Aorta (tissue), 5 donors: ENCODE measurements at regions not wholly inside any gene's neighbourhood (a gene's known extent, or its start where the extent isn't known, plus 50 kb on each side); places are given as distances from the start of the nearest gene placed in this dataset.
A peak's percentile ranks its signal among the peaks of the same experiment; 100 is the strongest.

ENCODE experiments used
- ATAC-seq: fragments of 200-7000 bp; cut with Tn5 transposase; one replicate; pipeline ENCODE4 v1.9.1; 2022; ENCODE audit warnings: moderate library complexity; ENCODE audit not compliant: low FRiP score
- DNase-seq, 2 donors: peaks; one replicate each; pipeline ENCODE4 v3.0.0-alpha.2; 2020
- H3K27ac ChIP-seq, 2 donors: one replicate each; pipeline ENCODE4 v1.5.1; 2013; ENCODE audit warnings: low read length in 2 of 2, mild to moderate bottlenecking in 2 of 2, moderate library complexity in 2 of 2, control low read depth in 1 of 2, inconsistent platforms in 1 of 2, low read depth in 1 of 2
- H3K27me3 ChIP-seq, 2 donors: one replicate each; pipeline ENCODE4 v1.6.1; 2013; ENCODE audit warnings: control low read depth in 1 of 2, low read length in 1 of 2, mild to moderate bottlenecking in 1 of 2, moderate library complexity in 1 of 2; ENCODE audit not compliant: insufficient read depth in 2 of 2, control insufficient read depth in 1 of 2
- H3K36me3 ChIP-seq, 2 donors: one replicate each; pipeline ENCODE4 v1.6.1; 2013; ENCODE audit warnings: control low read depth in 1 of 2, low read length in 1 of 2, mild to moderate bottlenecking in 1 of 2; ENCODE audit not compliant: insufficient read depth in 2 of 2, control insufficient read depth in 1 of 2
- H3K4me1 ChIP-seq, 2 donors: one replicate each; pipeline ENCODE4 v1.6.1; 2013; ENCODE audit warnings: low read length in 2 of 2, control low read depth in 1 of 2, mild to moderate bottlenecking in 1 of 2, moderate library complexity in 1 of 2; ENCODE audit not compliant: insufficient read depth in 2 of 2, control insufficient read depth in 1 of 2
- H3K4me3 ChIP-seq, 2 donors: one replicate each; pipeline ENCODE4 v1.5.1; 2013; ENCODE audit warnings: low read length in 2 of 2, control low read depth in 1 of 2, mild to moderate bottlenecking in 1 of 2
- H3K9me3 ChIP-seq: one replicate; pipeline ENCODE4 v1.6.1; 2013; ENCODE audit warnings: mild to moderate bottlenecking, low read length; ENCODE audit not compliant: control insufficient read depth
- WGBS, 2 donors: extraction: QIAGEN DNeasy Blood & Tissue Kit; methylation state at CpG; one replicate each; pipeline ENCODE4 v1.1.7; 2013; 5-methylcytosine and 5-hydroxymethylcytosine counted together
- intact Hi-C, 2 donors: fragments of 100-400 bp; cut with DNase I; formaldehyde crosslinking; loops; one replicate each; pipeline versions ENCODE4 v1.14.2 to v1.15.0; 2022
- donor health status: healthy with polysubstance abuse.
- donor health status: Bipolar disorder and iron deficiency.
- donor health status: DM: no; HTN: no; CAD: no.
- donor health status: DM: no; HTN: no; CAD: no.
- donor health status: DM: yes; HTN: yes; CAD: no.

DNA sequence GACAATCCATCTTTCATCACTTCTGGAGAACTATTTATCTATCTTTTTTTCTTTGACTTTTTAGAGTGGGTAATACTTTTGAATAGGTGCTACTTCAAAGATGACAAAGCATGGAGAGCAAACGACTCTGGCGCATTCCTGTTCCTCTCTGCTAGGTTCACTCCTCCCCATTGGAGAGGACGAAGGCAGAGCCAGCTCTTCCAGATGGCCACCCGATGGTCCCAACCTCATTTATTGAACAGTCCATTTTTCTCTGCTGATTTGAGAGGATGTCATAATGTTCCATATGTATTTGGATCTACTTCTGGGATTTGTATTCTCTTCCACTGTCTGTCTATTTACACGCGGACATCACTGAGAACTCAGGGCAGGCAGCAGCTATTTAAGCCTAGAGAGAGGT, 284.3 kb upstream of the CXCR4 start:
- Histone ChIP-seq H3K36me3 (no peaks in the 10 kb centered on the region), H3K27ac (no peak overlapping the region), H3K9me3 (no peaks in the 10 kb centered on the region), H3K4me3 (no peak overlapping the region), H3K27me3 (peaks cover 0 to 6% of the 10 kb centered on the region in 2 donors), H3K4me1 (no peaks in the 10 kb centered on the region)
- 75 to 79% methylated on average over 6 of the region's 6 CpGs for WGBS, 2 donors
- intact Hi-C loops, result no loop called here
- DNase-seq, result no peak
- no peak for ATAC-seq

DNA sequence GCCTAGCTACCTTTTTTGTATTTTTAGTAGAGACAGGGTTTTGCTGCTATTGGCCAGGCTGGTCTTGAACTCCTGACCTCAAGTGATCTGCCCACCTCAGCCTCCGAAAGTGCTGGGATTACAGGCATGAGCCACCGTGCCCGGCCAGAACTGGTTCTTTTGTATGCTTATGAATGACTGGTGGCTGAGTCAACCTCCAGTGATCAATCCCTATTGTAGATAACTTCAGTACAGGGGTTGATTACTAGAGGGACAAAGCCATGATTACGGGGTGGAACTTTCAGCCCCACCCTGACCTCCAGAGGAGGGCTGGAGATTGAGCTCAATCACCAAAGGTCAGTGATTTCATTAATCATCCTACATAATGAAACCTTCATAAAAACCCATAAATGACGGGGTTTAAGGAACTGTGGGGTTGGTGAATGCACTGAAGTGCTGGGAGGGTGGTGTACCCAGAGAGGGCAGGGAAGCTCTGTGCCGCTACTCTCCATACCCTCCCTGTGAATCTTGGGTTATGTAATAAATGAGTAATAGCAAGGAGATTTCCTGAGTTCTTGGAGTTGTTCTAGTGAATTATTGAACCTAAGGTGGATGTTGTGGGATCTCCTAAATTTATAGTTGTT, 281.8 kb upstream of the CXCR4 start:
- 84 to 88% methylated on average over 6 of the region's 6 CpGs for WGBS, 2 donors
- H3K9me3 ChIP-seq, result no peaks in the 10 kb centered on the region

DNA sequence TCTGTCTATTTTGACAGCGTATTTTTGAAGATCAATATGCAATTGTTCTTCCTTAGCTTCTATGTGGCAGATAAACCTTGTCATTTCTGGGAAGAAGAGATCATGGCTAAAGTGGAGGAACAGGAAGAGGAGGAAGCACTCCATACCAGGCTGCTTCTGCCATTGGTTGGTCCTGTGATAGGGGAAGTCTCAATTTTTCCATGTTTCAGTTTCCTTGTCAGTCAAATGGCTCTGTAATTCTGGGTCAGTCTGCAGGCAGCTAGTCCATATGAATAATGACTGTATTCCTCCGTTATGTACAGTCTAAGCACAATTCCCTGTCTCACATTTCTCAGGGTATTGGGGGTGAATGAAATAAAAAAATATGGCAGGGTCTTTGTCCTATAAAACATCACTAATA, 277.6 kb upstream of the CXCR4 start:
- no peaks in the 10 kb centered on the region for H3K36me3 ChIP-seq
- no peaks in the 10 kb centered on the region for H3K27me3 ChIP-seq
- no peak overlapping the region for H3K4me3 ChIP-seq
- DNase-seq, result no peak
- no peaks in the 10 kb centered on the region for H3K9me3 ChIP-seq
- H3K27ac ChIP-seq, result no peak overlapping the region
- intact Hi-C loops, result no loop called here
- 91 to 94% methylated on average over 2 of the region's 2 CpGs for WGBS, 2 donors
- no peaks in the 10 kb centered on the region for H3K4me1 ChIP-seq
- ATAC-seq, result no peak

More for the DNA sequence above, 281.8 kb upstream of the CXCR4 start:
- no peaks in the 10 kb centered on the region for H3K4me1 ChIP-seq
- intact Hi-C loops, result no loop called here
- H3K27ac ChIP-seq, result no peak overlapping the region
- H3K36me3 ChIP-seq, result no peaks in the 10 kb centered on the region
- peaks cover 0 to 6% of the 10 kb centered on the region in 2 donors for H3K27me3 ChIP-seq
- no peak overlapping the region for H3K4me3 ChIP-seq
- ATAC-seq (no peak), DNase-seq (no peak)

DNA sequence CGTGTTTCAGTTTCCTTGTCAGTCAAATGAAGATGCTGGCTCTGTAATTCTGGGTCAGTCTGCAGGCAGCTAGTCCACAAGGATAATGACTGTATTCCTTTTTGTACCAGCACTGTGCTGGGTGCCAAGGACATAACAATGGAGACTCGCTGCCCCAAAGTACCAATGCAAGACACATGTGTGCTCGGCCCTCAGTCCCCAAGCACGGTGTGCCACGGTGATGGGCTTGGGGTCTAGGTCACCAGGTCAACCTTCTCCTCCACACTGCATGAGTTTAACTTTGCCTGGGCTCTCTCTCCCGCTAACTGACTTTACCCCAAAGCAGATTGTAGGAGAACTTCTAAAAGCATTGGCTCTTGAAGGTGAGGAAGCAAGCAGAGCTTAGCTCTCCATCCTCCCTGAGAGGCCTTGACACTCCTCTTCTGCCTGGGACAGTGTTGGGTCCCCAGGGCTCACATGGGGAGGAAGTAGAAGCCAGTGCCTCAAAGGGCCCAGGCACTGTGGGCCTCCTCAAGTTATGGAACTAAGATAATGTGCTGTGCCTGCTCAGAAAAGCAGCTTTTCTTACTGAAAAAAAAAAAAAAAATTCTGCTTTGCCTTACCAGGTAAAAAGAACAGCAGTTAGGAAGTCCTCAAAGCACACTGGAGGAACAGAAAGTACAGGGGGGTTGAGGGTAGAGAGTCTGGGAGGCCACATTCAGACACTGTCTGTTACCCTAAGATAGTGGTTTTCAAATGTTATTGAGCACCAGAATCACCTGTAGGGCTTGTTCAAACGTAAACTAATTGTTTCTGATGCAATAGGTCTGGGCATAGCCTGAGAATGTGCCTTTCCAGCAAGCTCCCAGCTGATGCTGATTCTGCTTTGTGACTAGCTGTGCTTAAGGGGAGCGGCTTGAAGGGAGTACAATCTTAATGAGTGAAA, 276.4 kb upstream of the CXCR4 start:
- ATAC-seq, result no peak
- Histone ChIP-seq H3K27me3 (no peaks in the 10 kb centered on the region), H3K36me3 (no peaks in the 10 kb centered on the region), H3K4me1 (no peaks in the 10 kb centered on the region), H3K27ac (no peak overlapping the region), H3K4me3 (no peak overlapping the region), H3K9me3 (no peaks in the 10 kb centered on the region)
- intact Hi-C loops, result no loop called here
- DNase-seq, result no peak
- WGBS, 2 donors, result 88 to 89% methylated on average over 8 of the region's 8 CpGs

DNA sequence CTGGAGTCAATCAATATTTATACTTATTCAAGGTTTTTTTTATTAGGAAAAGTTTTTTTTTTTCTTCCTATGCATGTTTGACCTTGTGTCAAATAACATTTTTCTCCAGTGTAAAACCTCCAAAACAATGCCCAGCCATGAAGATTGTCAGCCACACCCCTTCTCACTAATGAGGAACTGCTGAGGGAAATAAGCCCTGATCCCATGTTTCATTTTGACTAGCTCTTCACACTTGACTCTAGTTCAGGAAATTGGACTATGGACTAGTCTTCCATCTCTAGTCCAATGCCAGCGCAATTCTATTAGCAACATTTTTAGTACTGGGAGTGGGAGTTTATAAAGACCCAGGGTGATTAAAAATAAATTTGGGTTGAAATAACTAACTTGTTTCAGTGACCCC, 275.6 kb upstream of the CXCR4 start:
- no peak for DNase-seq
- intact Hi-C loops, result no loop called here

DNA sequence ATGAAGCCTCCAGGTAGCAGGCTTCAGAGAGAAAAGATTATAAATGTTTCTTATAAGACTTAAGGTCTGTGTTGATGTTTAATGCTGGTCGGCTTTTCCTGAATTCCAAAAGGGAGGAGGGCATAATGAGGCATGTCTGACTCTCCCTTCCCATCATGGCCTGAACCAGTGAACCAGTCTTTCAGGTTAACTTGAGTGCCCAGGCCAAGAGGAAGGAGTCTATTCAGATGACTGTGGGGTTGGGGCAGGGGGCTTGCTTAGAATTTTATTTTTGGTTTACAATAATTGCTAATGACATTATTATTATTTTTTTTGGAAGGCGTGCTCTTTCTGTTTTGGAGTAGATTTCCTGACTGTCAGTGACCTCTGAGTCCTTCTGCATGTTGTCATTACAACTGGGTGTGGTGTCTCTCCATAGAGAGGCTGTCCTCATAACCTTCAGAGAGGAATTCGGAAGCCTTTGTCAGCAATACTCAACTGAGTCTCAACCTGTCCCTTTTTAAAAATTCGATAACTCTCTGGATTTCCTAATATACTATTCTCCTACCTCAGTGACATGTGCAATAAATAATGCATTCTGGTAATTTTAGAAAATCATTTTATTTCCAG, 275.1 kb upstream of the CXCR4 start:
- H3K36me3 ChIP-seq, result no peaks in the 10 kb centered on the region
- DNase-seq (no peak), ATAC-seq (no peak)
- no peak overlapping the region for H3K27ac ChIP-seq
- H3K4me1 ChIP-seq, result no peaks in the 10 kb centered on the region
- intact Hi-C loops, result no loop called here
- H3K27me3 ChIP-seq, result no peaks in the 10 kb centered on the region
- WGBS, 2 donors, result 83% methylated on average over 4 of the region's 4 CpGs
- no peaks in the 10 kb centered on the region for H3K9me3 ChIP-seq
- no peak overlapping the region for H3K4me3 ChIP-seq

More for the DNA sequence above, 275.6 kb upstream of the CXCR4 start:
- Histone ChIP-seq H3K36me3 (no peaks in the 10 kb centered on the region), H3K9me3 (no peaks in the 10 kb centered on the region), H3K4me3 (no peak overlapping the region), H3K4me1 (no peaks in the 10 kb centered on the region), H3K27me3 (no peaks in the 10 kb centered on the region), H3K27ac (no peak overlapping the region)
- 97% methylated on average over 1 of the region's 1 CpG for WGBS, 2 donors
- no peak for ATAC-seq

DNA sequence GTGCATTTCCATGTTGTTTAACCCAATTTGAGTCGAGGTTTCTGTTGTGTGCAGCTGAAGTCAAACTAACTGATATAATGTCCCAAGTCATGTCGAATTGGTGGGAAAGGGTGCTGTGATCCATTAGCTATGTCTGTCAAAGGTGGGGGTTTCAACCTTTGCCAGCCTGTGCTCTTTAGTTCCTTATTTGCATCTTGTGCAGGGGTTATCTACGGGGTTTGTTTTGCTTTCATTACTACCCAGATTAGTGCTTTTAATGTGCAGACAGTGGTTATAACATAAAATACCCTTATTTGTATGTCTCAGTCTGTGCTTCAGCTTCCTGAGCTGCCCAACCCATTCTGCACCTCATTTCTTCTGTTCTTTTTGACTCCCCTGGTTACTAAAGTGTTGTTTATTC, 271.9 kb upstream of the CXCR4 start:
- no peak for ATAC-seq
- no peaks in the 10 kb centered on the region for H3K27me3 ChIP-seq
- no peak overlapping the region for H3K27ac ChIP-seq
- no peaks in the 10 kb centered on the region for H3K4me1 ChIP-seq
- 66 to 67% methylated on average over 3 of the region's 3 CpGs for WGBS, 2 donors
- intact Hi-C loops, result loop anchor here in 1 of 2 donors (10.0 kb wide), 1 partner anchor 475 kb away; no protein-coding TSS in a partner anchor
- H3K9me3 ChIP-seq, result no peaks in the 10 kb centered on the region
- no peak for DNase-seq
- no peaks in the 10 kb centered on the region for H3K36me3 ChIP-seq
- no peak overlapping the region for H3K4me3 ChIP-seq

DNA sequence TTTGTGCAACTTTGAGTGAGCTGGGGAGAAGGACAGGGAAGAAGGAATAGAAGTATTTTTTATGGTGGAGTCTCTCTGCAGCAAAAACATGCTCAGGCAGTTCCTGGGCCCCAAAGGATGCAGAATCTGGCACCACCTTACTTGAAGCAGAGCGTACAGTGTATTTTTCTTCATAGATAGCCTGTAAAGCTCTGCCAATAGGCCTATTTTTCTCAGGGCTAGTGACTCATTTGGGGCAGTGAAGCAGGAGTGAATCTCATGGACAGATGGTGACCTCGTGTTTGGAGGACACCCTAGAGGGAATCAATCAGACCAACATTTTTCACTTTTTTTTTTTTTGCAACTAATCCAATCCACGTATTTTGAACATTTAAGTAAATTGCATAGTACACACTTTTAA, 268.1 kb upstream of the CXCR4 start:
- ATAC-seq, result peak; percentile 65
- intact Hi-C loops, result loop anchor here in 1 of 2 donors (10.0 kb wide), 1 partner anchor 471 kb away; no protein-coding TSS in a partner anchor
- 32 to 35% methylated on average over 3 of the region's 3 CpGs for WGBS, 2 donors

More for the DNA sequence above, 268.1 kb upstream of the CXCR4 start:
- Histone ChIP-seq H3K4me1 (no peaks in the 10 kb centered on the region), H3K27ac (no peak overlapping the region), H3K36me3 (no peaks in the 10 kb centered on the region), H3K27me3 (no peaks in the 10 kb centered on the region), H3K4me3 (no peak overlapping the region), H3K9me3 (no peaks in the 10 kb centered on the region)
- no peak for DNase-seq
